ENCODE measurements at regions not wholly inside any gene's neighbourhood (a gene's known extent, or its start where the extent isn't known, plus 50 kb on each side); places are given as distances from the start of the nearest gene placed in this dataset.

GRCh38 chr2:53424902-53425301 is 342.7 kb upstream of the CHAC2 start:
- TF ChIP-seq, protein P1, sequence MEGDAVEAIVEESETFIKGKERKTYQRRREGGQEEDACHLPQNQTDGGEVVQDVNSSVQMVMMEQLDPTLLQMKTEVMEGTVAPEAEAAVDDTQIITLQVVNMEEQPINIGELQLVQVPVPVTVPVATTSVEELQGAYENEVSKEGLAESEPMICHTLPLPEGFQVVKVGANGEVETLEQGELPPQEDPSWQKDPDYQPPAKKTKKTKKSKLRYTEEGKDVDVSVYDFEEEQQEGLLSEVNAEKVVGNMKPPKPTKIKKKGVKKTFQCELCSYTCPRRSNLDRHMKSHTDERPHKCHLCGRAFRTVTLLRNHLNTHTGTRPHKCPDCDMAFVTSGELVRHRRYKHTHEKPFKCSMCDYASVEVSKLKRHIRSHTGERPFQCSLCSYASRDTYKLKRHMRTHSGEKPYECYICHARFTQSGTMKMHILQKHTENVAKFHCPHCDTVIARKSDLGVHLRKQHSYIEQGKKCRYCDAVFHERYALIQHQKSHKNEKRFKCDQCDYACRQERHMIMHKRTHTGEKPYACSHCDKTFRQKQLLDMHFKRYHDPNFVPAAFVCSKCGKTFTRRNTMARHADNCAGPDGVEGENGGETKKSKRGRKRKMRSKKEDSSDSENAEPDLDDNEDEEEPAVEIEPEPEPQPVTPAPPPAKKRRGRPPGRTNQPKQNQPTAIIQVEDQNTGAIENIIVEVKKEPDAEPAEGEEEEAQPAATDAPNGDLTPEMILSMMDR (IDR thresholded peaks at IDR 0.05), result no peak
- no peak for TF ChIP-seq EP300 (IDR thresholded peaks at IDR 0.05)
